ENCODE measurements at regions not wholly inside any gene's neighbourhood (a gene's known extent, or its start where the extent isn't known, plus 50 kb on each side); places are given as distances from the start of the nearest gene placed in this dataset.

DNA sequence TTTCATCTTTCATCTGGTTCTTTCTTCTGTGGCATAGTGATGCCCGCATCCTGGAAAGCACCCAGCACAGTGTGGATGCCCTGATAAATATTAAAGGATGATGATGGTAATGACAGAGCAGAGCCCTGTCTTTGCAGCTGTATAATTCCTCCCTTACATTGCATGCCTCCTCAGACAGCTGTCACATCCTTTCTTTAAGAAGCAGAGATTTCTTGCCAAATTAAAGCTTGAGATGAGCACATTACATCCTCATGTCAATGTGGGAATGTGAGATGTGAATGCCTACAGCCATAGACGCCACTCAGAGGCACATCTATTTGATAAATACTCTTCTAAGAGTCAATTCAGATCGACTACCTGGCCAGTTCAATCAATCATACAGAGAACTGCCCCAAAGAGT, 642.0 kb downstream of the ZNF385D start:
- H3K36me3 ChIP-seq, result no peaks in the 10 kb centered on the region
- H3K27me3 ChIP-seq, result no peaks in the 10 kb centered on the region
- no peak overlapping the region for H3K4me3 ChIP-seq
- no peaks in the 10 kb centered on the region for H3K4me1 ChIP-seq
- no peaks in the 10 kb centered on the region for H3K9me3 ChIP-seq
- H3K27ac ChIP-seq, result no peak overlapping the region
- intact Hi-C loops (cut with DNase I; ENCODE audit: low total_unique reads), result no loop called here
- no peak for DNase-seq
- TF ChIP-seq, protein P1, sequence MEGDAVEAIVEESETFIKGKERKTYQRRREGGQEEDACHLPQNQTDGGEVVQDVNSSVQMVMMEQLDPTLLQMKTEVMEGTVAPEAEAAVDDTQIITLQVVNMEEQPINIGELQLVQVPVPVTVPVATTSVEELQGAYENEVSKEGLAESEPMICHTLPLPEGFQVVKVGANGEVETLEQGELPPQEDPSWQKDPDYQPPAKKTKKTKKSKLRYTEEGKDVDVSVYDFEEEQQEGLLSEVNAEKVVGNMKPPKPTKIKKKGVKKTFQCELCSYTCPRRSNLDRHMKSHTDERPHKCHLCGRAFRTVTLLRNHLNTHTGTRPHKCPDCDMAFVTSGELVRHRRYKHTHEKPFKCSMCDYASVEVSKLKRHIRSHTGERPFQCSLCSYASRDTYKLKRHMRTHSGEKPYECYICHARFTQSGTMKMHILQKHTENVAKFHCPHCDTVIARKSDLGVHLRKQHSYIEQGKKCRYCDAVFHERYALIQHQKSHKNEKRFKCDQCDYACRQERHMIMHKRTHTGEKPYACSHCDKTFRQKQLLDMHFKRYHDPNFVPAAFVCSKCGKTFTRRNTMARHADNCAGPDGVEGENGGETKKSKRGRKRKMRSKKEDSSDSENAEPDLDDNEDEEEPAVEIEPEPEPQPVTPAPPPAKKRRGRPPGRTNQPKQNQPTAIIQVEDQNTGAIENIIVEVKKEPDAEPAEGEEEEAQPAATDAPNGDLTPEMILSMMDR (IDR thresholded peaks at IDR 0.05), result no peak

DNA sequence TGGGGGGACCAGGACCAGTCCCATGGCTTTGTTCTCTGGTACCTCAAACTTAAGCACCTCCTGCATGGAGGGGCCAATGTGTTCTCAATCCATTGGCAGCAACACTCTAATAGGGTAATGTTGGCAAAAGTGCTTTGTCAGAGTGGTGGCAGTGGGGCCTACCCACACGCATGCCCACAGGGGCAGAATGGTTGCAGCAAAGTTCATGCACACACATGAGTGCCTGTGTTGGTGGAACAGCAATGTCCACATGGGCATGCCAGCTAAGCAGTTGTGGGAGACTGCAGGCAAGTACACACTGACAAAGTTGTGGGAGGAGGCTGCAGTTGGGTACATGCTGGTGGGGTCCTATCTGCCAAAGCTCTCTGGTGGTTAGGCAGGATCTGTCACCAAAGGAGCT, 645.2 kb downstream of the ZNF385D start:
- Histone ChIP-seq H3K4me3 (no peak overlapping the region), H3K36me3 (no peaks in the 10 kb centered on the region), H3K4me1 (no peaks in the 10 kb centered on the region), H3K27ac (no peak overlapping the region), H3K27me3 (no peaks in the 10 kb centered on the region), H3K9me3 (no peaks in the 10 kb centered on the region)
- no peak for DNase-seq
- TF ChIP-seq, protein P1 (IDR thresholded peaks at IDR 0.05), result no peak
- intact Hi-C loops (cut with DNase I; ENCODE audit: low total_unique reads), result no loop called here

DNA sequence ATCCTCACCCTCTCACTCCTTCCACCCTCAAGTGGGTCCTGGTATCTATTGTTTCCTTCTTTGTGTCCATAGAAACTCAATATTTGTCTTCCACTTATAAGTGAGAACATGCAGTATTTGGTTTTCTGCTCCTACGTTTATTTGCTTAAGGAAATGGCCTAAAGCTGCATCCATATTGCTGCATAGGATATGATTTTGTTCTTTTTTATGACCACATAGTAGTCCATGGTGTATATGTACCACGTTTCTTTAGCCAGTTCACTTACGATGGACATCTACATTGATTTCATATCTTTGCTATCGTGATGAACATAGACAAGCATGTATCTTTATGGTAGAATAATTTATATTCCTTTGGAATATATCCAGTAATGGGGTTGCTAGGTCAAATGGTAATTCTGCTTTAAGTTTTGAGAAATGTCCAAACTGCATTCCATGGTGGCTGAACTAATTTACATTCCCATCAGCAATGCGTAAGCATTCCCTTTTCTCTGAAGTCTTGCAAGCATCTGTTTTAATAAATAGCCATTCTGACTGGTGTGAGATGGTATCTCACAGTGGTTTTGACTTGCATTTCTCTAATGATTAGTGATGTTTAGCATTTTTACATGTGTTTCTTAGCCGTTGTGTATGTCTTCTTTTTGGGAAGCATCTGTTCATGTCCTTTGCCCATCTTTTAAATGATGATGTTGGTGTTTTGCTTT, 650.2 kb downstream of the ZNF385D start:
- DNase-seq, result no peak
- TF ChIP-seq, protein P1 (IDR thresholded peaks at IDR 0.05), result no peak
- H3K4me3 ChIP-seq, result no peak overlapping the region
- H3K4me1 ChIP-seq, result no peaks in the 10 kb centered on the region
- H3K27ac ChIP-seq, result no peak overlapping the region
- intact Hi-C loops (cut with DNase I; ENCODE audit: low total_unique reads), result no loop called here
- no peaks in the 10 kb centered on the region for H3K9me3 ChIP-seq
- no peaks in the 10 kb centered on the region for H3K36me3 ChIP-seq
- no peaks in the 10 kb centered on the region for H3K27me3 ChIP-seq

DNA sequence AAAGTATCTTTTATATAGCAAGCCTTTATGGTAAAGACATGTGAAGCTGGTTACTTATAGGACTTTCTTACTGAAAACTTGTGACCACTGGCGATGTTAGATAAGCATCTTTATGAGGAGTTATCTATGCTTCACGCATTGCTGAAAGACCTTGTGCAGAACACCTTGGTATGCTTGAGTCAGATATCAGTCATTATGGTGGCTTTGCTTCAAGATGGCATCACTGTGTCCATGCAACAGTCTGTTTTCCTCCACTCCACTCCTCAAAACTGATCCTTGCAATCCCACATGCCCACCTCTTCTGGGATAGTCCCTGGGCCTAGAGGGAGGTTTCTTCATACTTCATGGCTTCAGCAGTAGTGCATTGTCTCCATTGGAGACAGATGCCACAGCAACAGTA, 656.3 kb downstream of the ZNF385D start:
- Histone ChIP-seq H3K4me3 (no peak overlapping the region), H3K4me1 (no peaks in the 10 kb centered on the region), H3K9me3 (no peaks in the 10 kb centered on the region), H3K36me3 (no peaks in the 10 kb centered on the region), H3K27me3 (no peaks in the 10 kb centered on the region), H3K27ac (no peak overlapping the region)
- intact Hi-C loops (cut with DNase I; ENCODE audit: low total_unique reads), result no loop called here
- TF ChIP-seq, protein P1 (IDR thresholded peaks at IDR 0.05), result no peak
- DNase-seq, result no peak

DNA sequence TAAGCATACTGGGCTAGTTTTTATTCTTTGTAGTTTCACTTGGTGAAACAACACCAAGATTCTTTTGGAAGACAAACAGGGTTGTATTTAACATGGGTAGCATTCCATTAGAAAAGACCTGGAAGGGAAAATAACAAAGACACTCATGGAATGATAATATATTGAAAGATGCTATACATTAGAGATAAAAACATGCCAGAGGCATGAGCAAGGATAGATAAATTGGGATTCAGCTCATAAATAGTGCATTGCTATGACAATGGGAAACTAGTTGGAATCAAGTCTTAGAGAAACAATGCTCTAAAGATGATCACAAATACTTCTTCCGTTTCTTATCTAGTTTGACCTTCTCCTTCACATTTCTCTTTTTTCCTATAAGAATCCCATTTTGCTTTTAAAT, 677.4 kb downstream of the ZNF385D start:
- H3K9me3 ChIP-seq, result no peaks in the 10 kb centered on the region
- intact Hi-C loops (cut with DNase I; ENCODE audit: low total_unique reads), result no loop called here
- no peak overlapping the region for H3K4me3 ChIP-seq
- H3K36me3 ChIP-seq, result no peaks in the 10 kb centered on the region
- no peak overlapping the region for H3K27ac ChIP-seq
- no peaks in the 10 kb centered on the region for H3K27me3 ChIP-seq
- TF ChIP-seq, protein P1 (IDR thresholded peaks at IDR 0.05), result no peak
- H3K4me1 ChIP-seq, result no peaks in the 10 kb centered on the region
- no peak for DNase-seq

All from tibial artery (tissue), 4 donors.